ENCODE measurements at regions not wholly inside any gene's neighbourhood (a gene's known extent, or its start where the extent isn't known, plus 50 kb on each side); places are given as distances from the start of the nearest gene placed in this dataset.

- TF ChIP-seq, protein P1, sequence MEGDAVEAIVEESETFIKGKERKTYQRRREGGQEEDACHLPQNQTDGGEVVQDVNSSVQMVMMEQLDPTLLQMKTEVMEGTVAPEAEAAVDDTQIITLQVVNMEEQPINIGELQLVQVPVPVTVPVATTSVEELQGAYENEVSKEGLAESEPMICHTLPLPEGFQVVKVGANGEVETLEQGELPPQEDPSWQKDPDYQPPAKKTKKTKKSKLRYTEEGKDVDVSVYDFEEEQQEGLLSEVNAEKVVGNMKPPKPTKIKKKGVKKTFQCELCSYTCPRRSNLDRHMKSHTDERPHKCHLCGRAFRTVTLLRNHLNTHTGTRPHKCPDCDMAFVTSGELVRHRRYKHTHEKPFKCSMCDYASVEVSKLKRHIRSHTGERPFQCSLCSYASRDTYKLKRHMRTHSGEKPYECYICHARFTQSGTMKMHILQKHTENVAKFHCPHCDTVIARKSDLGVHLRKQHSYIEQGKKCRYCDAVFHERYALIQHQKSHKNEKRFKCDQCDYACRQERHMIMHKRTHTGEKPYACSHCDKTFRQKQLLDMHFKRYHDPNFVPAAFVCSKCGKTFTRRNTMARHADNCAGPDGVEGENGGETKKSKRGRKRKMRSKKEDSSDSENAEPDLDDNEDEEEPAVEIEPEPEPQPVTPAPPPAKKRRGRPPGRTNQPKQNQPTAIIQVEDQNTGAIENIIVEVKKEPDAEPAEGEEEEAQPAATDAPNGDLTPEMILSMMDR (conservative IDR thresholded peaks at IDR 0.05 in 1 of 2, IDR thresholded peaks at IDR 0.05 in 1 of 2; ENCODE audit: low read depth in 1 of 2, low read length in 2 of 2), result no peak
- TF ChIP-seq EZH2 (IDR thresholded peaks at IDR 0.05; ENCODE audit: low read length, missing control alignments), result no peak
These were observed 147.4 kb downstream of the GALR1 start for GRCh38 chr18:77397056-77397455.

Data from fibroblast of lung (primary cell).